ENCODE measurements at regions not wholly inside any gene's neighbourhood (a gene's known extent, or its start where the extent isn't known, plus 50 kb on each side); places are given as distances from the start of the nearest gene placed in this dataset.

GRCh38 chr3:135328036-135328435, 533.0 kb downstream of the EPHB1 start:
- CTCF ChIA-PET: no interaction called here

GRCh38 chr3:135329479-135329878, 534.4 kb downstream of the EPHB1 start:
- ChIA-PET POLR2A (no interaction called here), CTCF (interaction anchor here (0.9 kb wide), 1 partner anchor 8 kb away, joined by 3 read pairs; no protein-coding TSS in a partner anchor)
- no peak for DNase-seq (ENCODE audit: extremely low spot score)
- TF ChIP-seq CTCF (IDR thresholded peaks at IDR 0.05; ENCODE audit: control extremely low read depth, extremely low read depth, low read depth, missing control alignments): no peak

More at GRCh38 chr3:135328036-135328435, 533.0 kb downstream of the EPHB1 start:
- no peak for TF ChIP-seq CTCF (IDR thresholded peaks at IDR 0.05; ENCODE audit: control extremely low read depth, extremely low read depth, low read depth, missing control alignments)
- no peak for DNase-seq (ENCODE audit: extremely low spot score)
- POLR2A ChIA-PET: no interaction called here

GRCh38 chr3:135337192-135337591, 542.1 kb downstream of the EPHB1 start:
- ChIA-PET CTCF (interaction anchor here (1.6 kb wide), 1 partner anchor 16 kb away, joined by 4 read pairs; no protein-coding TSS in a partner anchor), POLR2A (no interaction called here)
- TF ChIP-seq CTCF (IDR thresholded peaks at IDR 0.05; ENCODE audit: control extremely low read depth, extremely low read depth, low read depth, missing control alignments): no peak
- DNase-seq (ENCODE audit: extremely low spot score): no peak

GRCh38 chr3:135348690-135349089, 553.6 kb downstream of the EPHB1 start:
- ChIA-PET CTCF (interaction anchor here (1.2 kb wide), 1 partner anchor 15 kb away, joined by 3 read pairs; no protein-coding TSS in a partner anchor), POLR2A (no interaction called here)
- DNase-seq (ENCODE audit: extremely low spot score): no peak
- no peak for TF ChIP-seq CTCF (IDR thresholded peaks at IDR 0.05; ENCODE audit: control extremely low read depth, extremely low read depth, low read depth, missing control alignments)

GRCh38 chr3:135349254-135349948, 554.3 kb downstream of the EPHB1 start:
- no peak for TF ChIP-seq CTCF (IDR thresholded peaks at IDR 0.05; ENCODE audit: control extremely low read depth, extremely low read depth, low read depth, missing control alignments)
- ChIA-PET POLR2A (no interaction called here), CTCF (interaction anchor here (1.2 kb wide), 1 partner anchor 14 kb away, joined by 3 read pairs; no protein-coding TSS in a partner anchor)
- no peak for DNase-seq (ENCODE audit: extremely low spot score)

- ChIA-PET CTCF (no interaction called here), POLR2A (no interaction called here)
- DNase-seq (ENCODE audit: extremely low spot score): no peak
- no peak for TF ChIP-seq CTCF (IDR thresholded peaks at IDR 0.05; ENCODE audit: control extremely low read depth, extremely low read depth, low read depth, missing control alignments)
Observed at GRCh38 chr3:135352213-135352612, 557.2 kb downstream of the EPHB1 start.
